GM23248 (cell line): ENCODE measurements at regions not wholly inside any gene's neighbourhood (a gene's known extent, or its start where the extent isn't known, plus 50 kb on each side); places are given as distances from the start of the nearest gene placed in this dataset.
"Not testable (repeated sequence)": the region's sequence is repeated elsewhere in the genome, so short reads cannot be mapped to it uniquely, and the experiment has no call there.

Experiments used
- DNase-seq: peaks from one replicate; pipeline ENCODE4 v3.0.0-alpha.2; 2015
- H2AFZ ChIP-seq: fragments of 200-600 bp; sonication (generic); 2 replicates; pipeline ENCODE4 v1.6.1; 2016; ENCODE audit warnings: antibody characterized with exemption
- H3F3A ChIP-seq: fragments of 200-600 bp; sonication (generic); 2 replicates; pipeline ENCODE4 v1.6.1; 2016; ENCODE audit warnings: mild to moderate bottlenecking, antibody characterized with exemption, mixed run types; ENCODE audit not compliant: insufficient read depth
- H3K27ac ChIP-seq: fragments of 200-600 bp; sonication (generic); 2 replicates; pipeline ENCODE4 v1.5.1; 2016; ENCODE audit warnings: mild to moderate bottlenecking
- H3K27me3 ChIP-seq: fragments of 200-600 bp; sonication (generic); replicated peaks from 2 replicates; pipeline ENCODE4 v1.6.1; 2016; ENCODE audit warnings: mild to moderate bottlenecking; ENCODE audit not compliant: insufficient read depth
- H3K36me3 ChIP-seq: fragments of 200-600 bp; sonication (generic); 2 replicates; pipeline ENCODE4 v1.6.1; 2016; ENCODE audit warnings: low read depth, mild to moderate bottlenecking
- H3K4me1 ChIP-seq: fragments of 200-600 bp; sonication (generic); 2 replicates; pipeline ENCODE4 v1.6.1; 2016; ENCODE audit warnings: mild to moderate bottlenecking; ENCODE audit not compliant: insufficient read depth
- H3K4me2 ChIP-seq: fragments of 200-600 bp; sonication (generic); one replicate; pipeline ENCODE4 v1.6.1; 2016; ENCODE audit warnings: mild to moderate bottlenecking; ENCODE audit not compliant: unreplicated experiment
- H3K4me3 ChIP-seq: fragments of 200-600 bp; sonication (generic); 2 replicates; pipeline ENCODE4 v1.5.1; 2016; ENCODE audit warnings: mild to moderate bottlenecking
- H3K79me2 ChIP-seq: fragments of 200-600 bp; sonication (generic); 2 replicates; pipeline ENCODE4 v1.6.1; 2016; ENCODE audit warnings: mild to moderate bottlenecking; ENCODE audit not compliant: insufficient read depth
- H3K9ac ChIP-seq: fragments of 200-600 bp; sonication (generic); 2 replicates; pipeline ENCODE4 v1.6.1; 2016; ENCODE audit warnings: mild to moderate bottlenecking
- H3K9me2 ChIP-seq: fragments of 200-600 bp; sonication (generic); 2 replicates; pipeline ENCODE4 v1.6.1; 2016; ENCODE audit warnings: mixed run types, mild to moderate bottlenecking, moderate library complexity; ENCODE audit not compliant: insufficient read depth
- H3K9me3 ChIP-seq: fragments of 200-600 bp; sonication (generic); one replicate; pipeline ENCODE4 v1.6.1; 2017; ENCODE audit warnings: low read depth
- H4K20me1 ChIP-seq: fragments of 200-600 bp; sonication (generic); 2 replicates; pipeline ENCODE4 v1.6.0; 2016; ENCODE audit not compliant: insufficient read depth
- EZH2 ChIP-seq: fragments of 200-600 bp; sonication (generic); IDR thresholded peaks from 2 replicates; pipeline ENCODE4 v1.6.1; 2018; ENCODE audit warnings: antibody characterized with exemption, mild to moderate bottlenecking; ENCODE audit not compliant: insufficient read depth, poor library complexity, severe bottlenecking
- EZH2phosphoT487 ChIP-seq: fragments of 200-600 bp; sonication (generic); IDR thresholded peaks from 2 replicates; pipeline ENCODE4 v1.6.1; 2018; ENCODE audit warnings: antibody characterized with exemption, moderate library complexity, mild to moderate bottlenecking, low read depth; ENCODE audit not compliant: insufficient read depth
- WGBS, 2 experiments: methylation state at CpG; one replicate each; pipeline ENCODE4 v1.1.6; 2015 to 2017; ENCODE audit warnings: low lambda C conversion rate in 2 of 2, low coverage in 1 of 2; ENCODE audit errors: missing lambda C conversion rate in 2 of 2; 5-methylcytosine and 5-hydroxymethylcytosine counted together
- in situ Hi-C: fragments of 300-500 bp; cut with MboI; formaldehyde crosslinking; loops from 2 replicates; pipeline ENCODE4 v1.15.0; 2020

- Histone ChIP-seq H4K20me1 (no peaks in the 10 kb centered on the region), H3K79me2 (no peaks in the 10 kb centered on the region), H3K9ac (no peak overlapping the region), H3K27me3 (peaks cover 4% of the 10 kb centered on the region), H2AFZ (no peak overlapping the region), H3K36me3 (no peaks in the 10 kb centered on the region), H3K4me3 (no peak overlapping the region), H3K4me1 (no peaks in the 10 kb centered on the region), H3K9me2 (no peaks in the 10 kb centered on the region), H3K9me3 (no peaks in the 10 kb centered on the region), H3K27ac (no peak overlapping the region), H3F3A (no peaks in the 10 kb centered on the region), H3K4me2 (no peak overlapping the region)
- 8 to 9% methylated on average over 4 of the region's 4 CpGs for WGBS, 2 experiments
- DNase-seq, result no peak
- TF ChIP-seq EZH2phosphoT487, result no peak
- TF ChIP-seq EZH2, result no peak
- in situ Hi-C loops, result no loop called here
These were observed 294.1 kb downstream of the SIPA1L2 start for GRCh38 chr1:232335741-232336293.

GRCh38 chr1:232335261-232335660, 294.7 kb downstream of the SIPA1L2 start:
- H3K4me2 ChIP-seq, result no peak overlapping the region
- H3K9me2 ChIP-seq, result no peaks in the 10 kb centered on the region
- in situ Hi-C loops, result no loop called here
- WGBS, 2 experiments, result 69 to 79% methylated on average over 7 of the region's 7 CpGs
- H3K9me3 ChIP-seq, result no peaks in the 10 kb centered on the region
- H3F3A ChIP-seq, result no peaks in the 10 kb centered on the region
- no peak overlapping the region for H3K27ac ChIP-seq
- peaks cover 4% of the 10 kb centered on the region for H3K27me3 ChIP-seq
- no peak overlapping the region for H3K9ac ChIP-seq
- no peaks in the 10 kb centered on the region for H3K36me3 ChIP-seq
- H2AFZ ChIP-seq, result no peak overlapping the region
- H3K79me2 ChIP-seq, result no peaks in the 10 kb centered on the region
- no peaks in the 10 kb centered on the region for H3K4me1 ChIP-seq
- H3K4me3 ChIP-seq, result no peak overlapping the region
- TF ChIP-seq EZH2phosphoT487 (no peak), EZH2 (no peak)
- H4K20me1 ChIP-seq, result no peaks in the 10 kb centered on the region
- no peak for DNase-seq

GRCh38 chr1:232334811-232335210, 295.1 kb downstream of the SIPA1L2 start:
- no peaks in the 10 kb centered on the region for H3K36me3 ChIP-seq
- no peak overlapping the region for H3K9ac ChIP-seq
- H3K4me1 ChIP-seq, result no peaks in the 10 kb centered on the region
- no peaks in the 10 kb centered on the region for H3K9me3 ChIP-seq
- no peak overlapping the region for H3K4me3 ChIP-seq
- H2AFZ ChIP-seq, result no peak overlapping the region
- TF ChIP-seq EZH2phosphoT487 (no peak), EZH2 (no peak)
- H3K27ac ChIP-seq, result no peak overlapping the region
- peaks cover 4% of the 10 kb centered on the region for H3K27me3 ChIP-seq
- no peak overlapping the region for H3K4me2 ChIP-seq
- no peaks in the 10 kb centered on the region for H3K9me2 ChIP-seq
- no peaks in the 10 kb centered on the region for H3F3A ChIP-seq
- DNase-seq, result no peak
- in situ Hi-C loops, result no loop called here
- H3K79me2 ChIP-seq, result no peaks in the 10 kb centered on the region
- H4K20me1 ChIP-seq, result no peaks in the 10 kb centered on the region
- 68 to 73% methylated on average over 10 of the region's 10 CpGs for WGBS, 2 experiments

GRCh38 chr1:232334246-232334645, 295.7 kb downstream of the SIPA1L2 start:
- H3K9ac ChIP-seq, result no peak overlapping the region
- DNase-seq, result no peak
- H3K4me1 ChIP-seq, result no peaks in the 10 kb centered on the region
- no peaks in the 10 kb centered on the region for H3F3A ChIP-seq
- no peak overlapping the region for H3K4me2 ChIP-seq
- H2AFZ ChIP-seq, result no peak overlapping the region
- H3K4me3 ChIP-seq, result no peak overlapping the region
- in situ Hi-C loops, result no loop called here
- H3K27me3 ChIP-seq, result peaks cover 4% of the 10 kb centered on the region
- no peaks in the 10 kb centered on the region for H3K36me3 ChIP-seq
- no peaks in the 10 kb centered on the region for H3K9me3 ChIP-seq
- WGBS, 2 experiments, result 36 to 52% methylated on average over 3 of the region's 3 CpGs
- H3K9me2 ChIP-seq, result no peaks in the 10 kb centered on the region
- H4K20me1 ChIP-seq, result no peaks in the 10 kb centered on the region
- H3K79me2 ChIP-seq, result no peaks in the 10 kb centered on the region
- no peak for TF ChIP-seq EZH2
- TF ChIP-seq EZH2phosphoT487, result no peak
- no peak overlapping the region for H3K27ac ChIP-seq

GRCh38 chr1:232333419-232333767, 296.5 kb downstream of the SIPA1L2 start:
- no peak for DNase-seq
- 79 to 85% methylated on average over 5 of the region's 5 CpGs for WGBS, 2 experiments
- no peaks in the 10 kb centered on the region for H3F3A ChIP-seq
- no peak overlapping the region for H3K27ac ChIP-seq
- TF ChIP-seq EZH2phosphoT487, result no peak
- TF ChIP-seq EZH2, result no peak
- H3K27me3 ChIP-seq, result peaks cover 4% of the 10 kb centered on the region
- H2AFZ ChIP-seq, result no peak overlapping the region
- no peak overlapping the region for H3K9ac ChIP-seq
- H3K36me3 ChIP-seq, result no peaks in the 10 kb centered on the region
- in situ Hi-C loops, result no loop called here
- H3K4me3 ChIP-seq, result no peak overlapping the region
- no peaks in the 10 kb centered on the region for H3K9me2 ChIP-seq
- H3K9me3 ChIP-seq, result no peaks in the 10 kb centered on the region
- no peak overlapping the region for H3K4me2 ChIP-seq
- no peaks in the 10 kb centered on the region for H3K4me1 ChIP-seq
- no peaks in the 10 kb centered on the region for H4K20me1 ChIP-seq
- no peaks in the 10 kb centered on the region for H3K79me2 ChIP-seq

GRCh38 chr1:232332710-232333418, 297.1 kb downstream of the SIPA1L2 start:
- H2AFZ ChIP-seq, DNase-seq, H3K9me3 ChIP-seq, H3K4me1 ChIP-seq, H3K27me3 ChIP-seq, H3K27ac ChIP-seq, H3K9ac ChIP-seq, H3F3A ChIP-seq, H3K79me2 ChIP-seq, H4K20me1 ChIP-seq, H3K36me3 ChIP-seq, H3K4me3 ChIP-seq, H3K4me2 ChIP-seq, in situ Hi-C loops, H3K9me2 ChIP-seq: not testable (repeated sequence)
- WGBS, 2 experiments, result 78 to 86% methylated on average over 8 to 9 of the region's 9 CpGs
